ENCODE measurements at regions not wholly inside any gene's neighbourhood (a gene's known extent, or its start where the extent isn't known, plus 50 kb on each side); places are given as distances from the start of the nearest gene placed in this dataset.

DNA sequence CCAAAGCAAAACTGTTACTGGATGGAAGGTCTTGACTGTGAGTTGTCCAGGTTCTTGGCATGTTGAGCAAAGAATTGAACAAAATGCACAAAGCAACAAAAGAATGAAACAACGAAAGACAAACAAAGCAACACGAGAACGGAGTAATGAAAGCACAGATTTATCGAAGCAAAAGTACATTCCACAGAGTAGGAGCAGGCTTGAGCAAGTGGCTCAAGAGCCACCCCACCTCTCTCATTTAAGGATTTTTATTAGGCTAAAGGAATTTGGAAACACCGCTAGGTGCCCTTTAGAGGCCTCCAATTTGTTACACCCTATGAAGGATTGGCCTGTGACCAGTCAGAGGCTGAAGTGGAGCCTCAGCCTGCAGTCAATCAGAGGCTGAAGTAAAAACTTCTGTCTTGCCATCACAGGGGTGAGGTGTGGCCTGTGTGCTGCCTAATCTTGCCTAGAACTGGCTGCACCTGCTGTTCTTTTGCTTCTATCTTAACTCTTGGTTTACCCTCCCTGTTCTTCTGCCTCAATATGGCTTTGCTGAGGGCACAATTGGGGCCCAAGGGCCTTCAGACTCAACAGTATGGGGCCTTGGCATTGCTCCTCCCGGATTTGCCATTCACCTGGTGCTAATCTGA lies 59.4 kb upstream of the FTH1 start:
- DNase-seq: no peak

DNA sequence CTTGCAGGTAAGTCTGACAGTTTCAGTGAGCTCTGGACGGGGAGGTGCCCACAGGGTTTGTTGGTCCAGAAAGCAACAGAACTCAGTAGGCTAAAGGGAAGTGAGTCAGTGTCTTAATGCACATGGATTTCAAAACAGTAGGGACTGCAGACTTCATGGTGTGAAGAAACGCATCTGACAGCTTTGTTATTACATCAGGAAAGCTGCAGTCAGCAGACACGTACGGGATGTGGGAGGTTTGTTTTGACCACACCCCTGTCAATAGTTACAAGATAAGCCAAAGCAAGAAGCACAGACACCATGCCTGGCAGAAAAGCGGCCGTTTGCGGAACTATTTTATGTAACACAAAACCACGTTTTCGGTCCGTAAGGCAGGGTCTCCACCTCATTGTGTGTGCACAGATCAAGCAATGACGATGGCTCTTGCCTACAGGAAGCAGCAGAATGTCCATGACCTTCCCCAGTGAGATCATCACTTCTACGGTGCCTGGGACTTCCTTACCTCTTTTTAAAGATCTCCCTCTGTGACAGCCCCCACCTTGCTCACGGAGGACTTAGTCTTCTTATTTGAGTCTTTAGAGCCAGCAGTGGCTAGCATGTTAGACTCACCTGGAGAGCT lies 58.2 kb upstream of the FTH1 start:
- DNase-seq: peak; percentile 50

DNA sequence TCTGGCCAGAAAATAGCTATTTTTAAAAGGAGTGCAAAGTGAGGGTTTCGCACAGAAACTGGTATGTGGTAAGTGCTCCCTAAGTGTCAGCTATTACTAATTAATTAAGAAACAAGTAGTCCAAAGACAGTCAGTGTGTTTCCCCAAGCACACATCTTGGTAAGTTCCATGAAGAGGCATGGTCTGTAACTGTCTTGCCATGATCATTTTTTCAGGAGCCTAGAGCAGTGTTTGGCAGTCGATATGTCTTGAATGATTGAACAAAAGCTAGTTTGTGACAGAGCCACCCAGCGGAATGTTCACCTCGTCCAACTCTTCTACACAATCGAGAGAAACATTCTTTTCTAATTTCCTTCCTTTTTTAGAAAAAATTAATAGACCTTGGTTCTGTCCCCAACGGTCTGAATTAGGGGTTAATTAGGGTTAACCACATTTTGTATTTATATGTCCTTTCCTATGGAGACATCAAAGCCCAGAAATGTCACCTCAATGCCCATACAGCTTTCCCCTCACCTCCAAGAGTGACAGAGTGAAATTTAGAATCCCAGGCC lies 57.6 kb upstream of the FTH1 start:
- DNase-seq: no peak

DNA sequence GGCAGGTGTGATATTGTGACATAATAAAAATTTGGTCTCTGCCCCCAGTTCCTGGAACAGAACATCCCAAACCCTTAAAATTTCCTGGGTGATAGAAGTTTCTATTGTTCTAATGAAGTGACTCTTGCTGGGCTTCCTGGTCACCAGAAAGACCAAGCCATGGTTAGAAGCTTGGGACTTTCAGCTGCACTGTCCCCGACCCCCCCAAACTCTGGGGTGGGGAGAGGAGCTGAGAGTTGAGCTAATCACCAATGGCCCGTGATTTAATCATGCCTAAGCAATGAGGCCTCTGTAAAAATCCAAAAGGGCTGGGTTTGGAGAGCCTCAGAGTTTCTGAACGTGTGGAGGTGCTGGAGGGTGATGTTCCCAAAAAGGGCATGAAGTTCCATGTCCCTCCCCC lies 54.8 kb upstream of the FTH1 start:
- no peak for DNase-seq

DNA sequence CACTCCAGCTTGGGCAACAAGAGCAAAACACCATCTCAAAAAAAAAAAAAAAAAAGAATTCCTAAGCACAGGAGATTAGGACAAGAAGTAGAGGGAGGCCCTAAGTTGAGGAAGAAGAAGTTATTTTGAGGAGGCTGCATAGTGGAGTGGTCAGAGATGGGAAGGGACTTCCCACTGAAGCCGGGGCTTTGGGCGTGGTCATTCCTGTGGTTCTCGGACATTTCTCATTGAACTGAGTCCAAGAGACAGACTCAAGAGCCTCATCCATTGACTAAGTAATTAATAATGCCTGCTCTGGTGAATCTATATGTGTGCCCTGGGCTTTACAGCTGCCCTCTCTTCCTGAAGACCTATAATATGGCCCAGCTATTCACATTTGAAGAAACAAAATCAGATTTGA lies 53.2 kb upstream of the FTH1 start:
- no peak for DNase-seq

DNA sequence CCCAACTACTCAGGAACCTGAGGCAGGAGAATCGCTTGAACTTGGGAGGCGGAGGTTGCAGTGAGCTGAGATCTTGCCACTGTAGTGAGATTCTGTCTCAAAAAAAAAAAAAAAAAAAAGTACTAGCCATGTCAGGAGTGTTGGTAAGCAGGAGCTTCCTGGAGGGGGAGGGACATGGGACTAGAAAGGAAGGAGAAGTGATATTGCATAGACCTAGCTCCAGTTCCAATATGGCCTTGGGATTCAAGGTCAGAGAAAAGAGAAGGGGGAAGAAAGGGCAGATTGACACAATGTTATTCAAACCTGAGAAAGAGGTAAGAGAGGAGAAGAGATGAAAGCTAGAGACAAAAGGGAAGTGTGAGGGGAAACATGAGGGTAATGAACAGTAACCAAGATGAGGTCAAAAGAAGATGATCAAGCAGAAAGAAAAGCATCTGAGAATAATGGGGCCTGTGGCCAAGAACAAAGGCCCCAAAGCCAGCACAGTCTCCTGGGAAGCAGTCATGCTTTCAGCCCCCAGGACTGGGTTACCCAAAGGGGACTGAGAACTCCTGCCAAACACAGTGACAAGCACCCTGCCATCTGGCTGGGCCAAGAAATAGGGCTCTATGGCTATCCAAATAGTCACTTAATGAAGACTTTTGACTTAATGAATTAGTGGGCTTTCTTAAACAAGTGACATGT lies 51.7 kb upstream of the FTH1 start:
- no peak for DNase-seq

DNA sequence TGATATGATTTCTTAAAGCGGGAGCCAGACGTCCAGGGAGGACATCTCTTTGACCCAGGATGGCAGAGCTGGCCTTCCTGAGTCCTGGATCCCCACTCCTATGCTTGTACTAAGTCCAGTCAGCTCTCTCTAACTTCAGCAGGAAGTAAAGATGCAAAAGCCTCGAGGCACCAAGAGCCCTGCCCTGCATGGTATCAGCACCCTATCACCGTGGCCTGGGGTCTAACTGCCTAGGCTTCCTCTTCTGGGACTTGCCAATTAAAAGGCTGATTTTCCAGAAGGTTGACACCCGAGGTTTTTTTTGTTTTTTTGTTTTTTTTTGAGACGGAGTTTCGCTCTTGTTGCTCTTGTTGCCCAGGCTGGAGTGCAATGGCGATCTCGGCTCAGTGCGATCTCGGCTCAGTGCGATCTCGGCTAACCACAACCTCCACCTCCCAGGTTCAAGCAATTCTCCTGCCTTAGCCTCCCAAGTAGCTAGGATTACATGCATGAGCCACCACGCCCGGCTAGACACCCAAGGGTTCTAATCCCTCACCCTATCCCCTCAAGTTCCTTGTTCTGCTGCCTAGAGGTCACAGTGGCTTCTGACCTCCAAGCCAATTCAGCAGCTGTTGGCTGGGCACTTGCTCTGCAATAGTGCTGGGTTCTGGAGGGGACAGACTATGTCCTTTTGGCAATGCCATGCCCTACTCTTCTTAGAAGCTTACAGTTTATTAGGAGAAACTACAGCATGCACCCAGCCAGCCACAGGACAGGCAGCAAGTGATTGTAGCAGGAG lies 50.6 kb upstream of the FTH1 start:
- DNase-seq: no peak
